DND-41 (cell line): ENCODE measurements at regions not wholly inside any gene's neighbourhood (a gene's known extent, or its start where the extent isn't known, plus 50 kb on each side); places are given as distances from the start of the nearest gene placed in this dataset.

Experiments
- ATAC-seq: fragments of 200-7000 bp; cut with Tn5 transposase; 3 replicates; pipeline ENCODE4 v1.9.1; 2021; ENCODE audit warnings: low read depth; ENCODE audit not compliant: insufficient read depth
- DNase-seq: peaks from one replicate; pipeline ENCODE4 v3.0.0-alpha.2; 2020
- H2AFZ ChIP-seq: 2 replicates; pipeline ENCODE4 v1.6.0; 2012; ENCODE audit warnings: low read depth, low read length
- H3K27ac ChIP-seq: 2 replicates; pipeline ENCODE4 v1.5.1; 2012; ENCODE audit warnings: low read length, inconsistent platforms
- H3K27me3 ChIP-seq: fragments of 200-600 bp; sonication (generic); 2 replicates; pipeline ENCODE4 v1.6.0; 2012; ENCODE audit warnings: low read length, mild to moderate bottlenecking, inconsistent platforms; ENCODE audit not compliant: insufficient read depth, poor library complexity
- H3K36me3 ChIP-seq: 2 replicates; pipeline ENCODE4 v1.5.1; 2012; ENCODE audit warnings: low read length, inconsistent platforms; ENCODE audit not compliant: insufficient read depth
- H3K4me1 ChIP-seq: 2 replicates; pipeline ENCODE4 v1.5.1; 2012; ENCODE audit warnings: mild to moderate bottlenecking, low read length; ENCODE audit not compliant: insufficient read depth
- H3K4me2 ChIP-seq: 2 replicates; pipeline ENCODE4 v1.6.0; 2012; ENCODE audit warnings: mild to moderate bottlenecking, moderate library complexity, low read length, inconsistent platforms; ENCODE audit not compliant: insufficient read depth
- H3K4me3 ChIP-seq, 2 experiments: fragments of 200-600 bp in 1 of 2; shearing (Covaris generic) in 1 of 2; 2 replicates each; pipeline ENCODE4 v1.5.1; 2012 to 2016; ENCODE audit warnings: inconsistent platforms in 2 of 2, low read length in 2 of 2, mild to moderate bottlenecking in 2 of 2, low read depth in 1 of 2, moderate library complexity in 1 of 2
- H3K79me2 ChIP-seq: 2 replicates; pipeline ENCODE4 v1.6.0; 2012; ENCODE audit warnings: low read length, inconsistent platforms; ENCODE audit not compliant: insufficient read depth
- H3K9ac ChIP-seq: 2 replicates; pipeline ENCODE4 v1.6.0; 2012; ENCODE audit warnings: low read depth, mild to moderate bottlenecking, inconsistent platforms, low read length, moderate library complexity
- H3K9me3 ChIP-seq: 2 replicates; pipeline ENCODE4 v1.5.1; 2012; ENCODE audit warnings: low read length, moderate library complexity, mild to moderate bottlenecking, inconsistent platforms; ENCODE audit not compliant: insufficient read depth, severe bottlenecking
- H4K20me1 ChIP-seq: 2 replicates; pipeline ENCODE4 v1.6.0; 2012; ENCODE audit warnings: low read length; ENCODE audit not compliant: insufficient read depth
- EZH2 ChIP-seq: IDR thresholded peaks from 3 replicates; pipeline ENCODE4 v1.6.1; 2012; ENCODE audit warnings: borderline replicate concordance, low read depth, mild to moderate bottlenecking, moderate library complexity, low read length, inconsistent platforms; ENCODE audit not compliant: severe bottlenecking
- TF ChIP-seq, protein P1 (sequence below): IDR thresholded peaks from 2 replicates; pipeline ENCODE4 v1.5.1; 2012; ENCODE audit warnings: borderline replicate concordance, low read length, moderate library complexity, mild to moderate bottlenecking; ENCODE audit not compliant: poor library complexity, severe bottlenecking; ENCODE audit errors: extremely low read depth

DNA sequence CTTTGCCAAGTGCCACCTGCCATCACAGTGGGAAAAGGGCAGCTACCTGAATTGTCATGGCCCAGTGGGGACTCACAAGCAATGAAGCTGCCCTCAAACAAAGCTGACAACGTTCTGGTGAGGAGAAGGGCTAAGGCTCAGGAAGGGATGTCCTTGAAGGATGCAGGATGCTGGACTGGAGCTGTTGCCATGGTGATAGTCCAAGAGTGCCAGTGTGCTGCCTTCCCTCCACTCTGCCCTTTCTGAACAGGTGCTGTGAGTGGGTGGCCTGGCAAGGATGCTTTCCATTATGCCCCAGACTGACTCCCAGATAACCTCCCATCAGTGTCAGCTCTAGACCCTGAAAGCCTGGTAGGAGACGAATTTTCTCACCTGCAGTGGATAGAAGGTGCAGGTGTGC lies 137.8 kb upstream of the GYPC start:
- H3K36me3 ChIP-seq: no peaks in the 10 kb centered on the region
- H3K4me3 ChIP-seq: no peak overlapping the region
- no peaks in the 10 kb centered on the region for H3K9me3 ChIP-seq
- H3K9ac ChIP-seq: no peak overlapping the region
- DNase-seq (no peak), ATAC-seq (no peak)
- no peaks in the 10 kb centered on the region for H3K27me3 ChIP-seq
- H3K79me2 ChIP-seq: no peaks in the 10 kb centered on the region
- no peak overlapping the region for H2AFZ ChIP-seq
- no peak overlapping the region for H3K4me2 ChIP-seq
- H3K27ac ChIP-seq: no peak overlapping the region
- TF ChIP-seq, protein P1, sequence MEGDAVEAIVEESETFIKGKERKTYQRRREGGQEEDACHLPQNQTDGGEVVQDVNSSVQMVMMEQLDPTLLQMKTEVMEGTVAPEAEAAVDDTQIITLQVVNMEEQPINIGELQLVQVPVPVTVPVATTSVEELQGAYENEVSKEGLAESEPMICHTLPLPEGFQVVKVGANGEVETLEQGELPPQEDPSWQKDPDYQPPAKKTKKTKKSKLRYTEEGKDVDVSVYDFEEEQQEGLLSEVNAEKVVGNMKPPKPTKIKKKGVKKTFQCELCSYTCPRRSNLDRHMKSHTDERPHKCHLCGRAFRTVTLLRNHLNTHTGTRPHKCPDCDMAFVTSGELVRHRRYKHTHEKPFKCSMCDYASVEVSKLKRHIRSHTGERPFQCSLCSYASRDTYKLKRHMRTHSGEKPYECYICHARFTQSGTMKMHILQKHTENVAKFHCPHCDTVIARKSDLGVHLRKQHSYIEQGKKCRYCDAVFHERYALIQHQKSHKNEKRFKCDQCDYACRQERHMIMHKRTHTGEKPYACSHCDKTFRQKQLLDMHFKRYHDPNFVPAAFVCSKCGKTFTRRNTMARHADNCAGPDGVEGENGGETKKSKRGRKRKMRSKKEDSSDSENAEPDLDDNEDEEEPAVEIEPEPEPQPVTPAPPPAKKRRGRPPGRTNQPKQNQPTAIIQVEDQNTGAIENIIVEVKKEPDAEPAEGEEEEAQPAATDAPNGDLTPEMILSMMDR: no peak
- TF ChIP-seq EZH2: no peak
- H4K20me1 ChIP-seq: no peaks in the 10 kb centered on the region
- H3K4me1 ChIP-seq: no peaks in the 10 kb centered on the region

DNA sequence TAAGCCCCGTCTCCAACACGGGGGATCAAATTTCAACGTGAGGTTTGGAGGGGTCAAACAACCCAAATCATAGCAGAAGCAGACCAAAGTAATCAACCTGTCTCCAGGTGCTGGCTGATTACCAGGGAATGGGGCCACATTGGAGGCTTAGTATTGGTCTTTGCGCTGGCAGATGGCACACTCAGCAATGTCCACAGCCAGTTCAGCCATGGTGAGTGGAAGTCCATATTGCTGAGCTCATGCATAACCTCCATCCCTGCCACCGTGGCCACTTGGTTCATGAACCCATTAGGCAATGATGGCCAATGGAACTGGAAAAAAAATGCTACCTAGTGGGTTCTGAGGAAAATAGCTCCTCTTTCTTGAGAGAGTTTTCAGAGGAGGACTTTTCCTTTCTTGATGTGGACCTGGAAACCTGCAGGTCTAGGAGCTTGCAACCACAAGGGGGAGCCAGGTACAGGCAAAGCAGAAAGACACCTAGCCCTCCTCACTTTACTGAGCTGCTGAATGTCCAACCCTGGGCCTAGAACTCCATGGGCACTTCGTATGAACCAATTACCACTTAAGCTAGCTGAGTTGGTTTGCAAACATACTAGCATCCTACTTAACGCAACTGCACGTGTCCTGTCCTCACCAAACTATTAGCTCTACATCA lies 128.0 kb upstream of the GYPC start:
- H3K27ac ChIP-seq: no peak overlapping the region
- no peaks in the 10 kb centered on the region for H3K4me1 ChIP-seq
- H3K27me3 ChIP-seq: peaks cover 3% of the 10 kb centered on the region
- H3K9ac ChIP-seq: no peak overlapping the region
- TF ChIP-seq, protein P1: peak; percentile 61
- no peak for TF ChIP-seq EZH2
- no peaks in the 10 kb centered on the region for H3K36me3 ChIP-seq
- no peaks in the 10 kb centered on the region for H3K79me2 ChIP-seq
- H4K20me1 ChIP-seq: no peaks in the 10 kb centered on the region
- DNase-seq (peak; percentile 48), ATAC-seq (0 out of 3 replicates have a peak, but pooled peaks have one; percentile 50)
- H3K9me3 ChIP-seq: no peaks in the 10 kb centered on the region
- no peak overlapping the region for H3K4me2 ChIP-seq
- no peak overlapping the region for H2AFZ ChIP-seq
- H3K4me3 ChIP-seq: no peak overlapping the region

DNA sequence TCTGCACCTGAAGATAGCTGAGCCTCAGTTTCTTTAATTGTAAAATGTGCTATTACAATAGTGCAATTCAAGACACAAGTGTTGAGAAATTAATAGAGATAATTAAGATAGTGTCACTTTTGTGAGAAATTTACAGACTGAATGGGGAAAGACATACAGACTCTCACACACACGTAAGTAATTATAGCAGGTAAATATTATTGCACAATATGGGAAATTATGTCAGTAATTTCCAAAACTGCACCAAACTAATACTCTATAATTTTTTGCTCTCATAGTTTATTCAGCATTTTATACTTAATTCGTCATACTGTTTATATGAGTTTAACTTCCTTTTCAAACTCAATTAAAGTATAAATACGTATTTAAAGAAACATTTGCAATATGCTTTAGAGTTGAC lies 124.9 kb upstream of the GYPC start:
- Histone ChIP-seq H3K36me3 (no peaks in the 10 kb centered on the region), H4K20me1 (no peaks in the 10 kb centered on the region), H3K9me3 (no peaks in the 10 kb centered on the region), H3K4me3 (no peak overlapping the region), H2AFZ (no peak overlapping the region), H3K27ac (no peak overlapping the region), H3K4me2 (no peak overlapping the region), H3K79me2 (no peaks in the 10 kb centered on the region), H3K4me1 (no peaks in the 10 kb centered on the region), H3K9ac (no peak overlapping the region), H3K27me3 (peaks cover 3% of the 10 kb centered on the region)
- TF ChIP-seq, protein P1: no peak
- TF ChIP-seq EZH2: no peak
- DNase-seq: no peak
- ATAC-seq: no peak
